ENCODE measurements at regions not wholly inside any gene's neighbourhood (a gene's known extent, or its start where the extent isn't known, plus 50 kb on each side); places are given as distances from the start of the nearest gene placed in this dataset.

DNA sequence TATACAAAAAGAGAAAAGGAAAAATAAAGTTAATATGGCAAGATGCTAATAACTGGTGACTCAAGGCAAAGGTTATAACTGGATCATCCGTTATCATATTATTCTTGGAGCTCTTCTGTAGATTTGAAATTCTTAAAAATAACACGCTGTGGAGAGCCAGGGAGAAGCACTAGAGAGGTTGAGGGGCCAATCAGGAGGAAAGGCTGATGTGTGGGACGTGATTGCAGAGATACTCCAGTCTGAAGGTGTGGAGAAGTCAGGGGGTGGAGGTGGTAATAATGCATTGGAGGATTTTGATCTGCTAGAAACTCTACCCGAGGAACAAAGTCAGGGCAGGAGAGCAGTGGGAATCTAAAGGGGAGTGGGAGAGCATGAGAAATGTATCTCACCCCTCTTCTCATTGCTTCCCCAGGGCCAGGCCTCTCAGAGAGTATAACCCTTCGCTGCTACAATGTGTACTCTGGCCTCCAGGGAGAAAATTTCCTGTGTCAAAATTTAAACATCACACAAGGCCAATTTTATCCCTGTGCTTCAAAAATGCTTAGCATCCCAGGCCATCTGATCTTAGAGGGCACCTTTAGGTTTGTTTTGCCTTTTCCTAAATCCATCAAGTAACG is 211.5 kb upstream of the SEMA6D start:
- CTCF ChIA-PET = interaction anchor here (1.2 kb wide), 1 partner anchor 34 kb away, joined by 3 read pairs; no protein-coding TSS in a partner anchor
- ATAC-seq (no peak), DNase-seq (ENCODE audit: low spot score) (no peak)
- no peaks in the 10 kb centered on the region for H3K27me3 Mint-ChIP-seq (ENCODE audit: low read depth)
- H3K9me3 Mint-ChIP-seq = peaks cover 12% of the 10 kb centered on the region
- no peak overlapping the region for H3K4me3 Mint-ChIP-seq
- no peaks in the 10 kb centered on the region for H3K4me1 Mint-ChIP-seq
- POLR2A ChIA-PET = no interaction called here
- TF ChIP-seq TEAD4 (CRISPR knock-in tag; IDR thresholded peaks at IDR 0.05) = no peak
- TF ChIP-seq KAT7 (CRISPR knock-in tag; IDR thresholded peaks at IDR 0.05; ENCODE audit: borderline replicate concordance) = no peak
- TF ChIP-seq GABPB1 (CRISPR knock-in tag; IDR thresholded peaks at IDR 0.05) = no peak
- TF ChIP-seq, protein P1, sequence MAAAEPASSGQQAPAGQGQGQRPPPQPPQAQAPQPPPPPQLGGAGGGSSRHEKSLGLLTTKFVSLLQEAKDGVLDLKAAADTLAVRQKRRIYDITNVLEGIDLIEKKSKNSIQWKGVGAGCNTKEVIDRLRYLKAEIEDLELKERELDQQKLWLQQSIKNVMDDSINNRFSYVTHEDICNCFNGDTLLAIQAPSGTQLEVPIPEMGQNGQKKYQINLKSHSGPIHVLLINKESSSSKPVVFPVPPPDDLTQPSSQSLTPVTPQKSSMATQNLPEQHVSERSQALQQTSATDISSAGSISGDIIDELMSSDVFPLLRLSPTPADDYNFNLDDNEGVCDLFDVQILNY (CRISPR knock-in tag; IDR thresholded peaks at IDR 0.05) = no peak
- TF ChIP-seq CREB1 (CRISPR knock-in tag; IDR thresholded peaks at IDR 0.05) = no peak
- TF ChIP-seq ZNF416 (CRISPR knock-in tag; IDR thresholded peaks at IDR 0.05) = no peak
- H3K27ac Mint-ChIP-seq = no peak overlapping the region
- H3K36me3 Mint-ChIP-seq = peaks cover 4% of the 10 kb centered on the region; the same call in 1 of the 2 replicates

DNA sequence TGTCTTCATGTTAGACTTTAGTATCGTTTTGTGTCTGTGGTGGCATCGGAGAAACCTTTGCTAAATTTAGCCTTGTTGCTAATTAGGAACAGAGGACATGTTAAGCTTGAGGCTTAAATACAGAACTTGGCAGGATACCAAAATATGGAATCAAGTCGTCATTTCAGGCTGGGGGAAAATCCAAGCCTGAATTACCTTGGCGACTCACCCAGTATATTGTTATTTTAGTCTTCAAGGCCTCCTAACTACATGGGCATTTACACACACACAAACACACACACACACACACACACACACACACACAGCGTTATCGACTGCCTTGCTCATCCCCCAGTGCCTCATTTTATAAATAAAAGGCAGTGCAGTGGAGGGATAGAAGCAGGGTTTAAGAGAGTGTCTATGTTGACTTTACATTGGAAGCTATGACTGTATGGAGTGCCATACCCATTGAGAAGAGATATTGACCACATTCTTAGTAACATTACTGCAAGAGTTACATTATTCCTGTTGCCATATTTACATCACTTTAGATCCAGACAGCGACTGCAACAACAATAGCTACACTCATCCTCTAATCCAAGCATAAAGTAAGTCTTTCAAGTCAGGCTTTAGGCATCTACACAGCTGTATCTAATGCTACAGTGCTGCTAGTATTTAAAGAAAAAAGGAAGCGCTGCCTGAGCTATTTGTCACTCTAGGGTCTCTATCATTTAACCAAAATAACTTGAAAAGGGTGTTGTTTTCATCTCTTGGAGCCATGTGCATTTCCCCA is 210.8 kb upstream of the SEMA6D start:
- Mint-ChIP-seq H3K36me3 (peaks cover 4% of the 10 kb centered on the region; the same call in 1 of the 2 replicates), H3K27me3 (ENCODE audit: low read depth) (no peaks in the 10 kb centered on the region), H3K4me3 (no peak overlapping the region), H3K27ac (no peak overlapping the region), H3K4me1 (no peaks in the 10 kb centered on the region), H3K9me3 (peaks cover 16% of the 10 kb centered on the region)
- CTCF ChIA-PET = interaction anchor here (1.2 kb wide), 1 partner anchor 35 kb away, joined by 3 read pairs; no protein-coding TSS in a partner anchor
- TF ChIP-seq, protein P2, sequence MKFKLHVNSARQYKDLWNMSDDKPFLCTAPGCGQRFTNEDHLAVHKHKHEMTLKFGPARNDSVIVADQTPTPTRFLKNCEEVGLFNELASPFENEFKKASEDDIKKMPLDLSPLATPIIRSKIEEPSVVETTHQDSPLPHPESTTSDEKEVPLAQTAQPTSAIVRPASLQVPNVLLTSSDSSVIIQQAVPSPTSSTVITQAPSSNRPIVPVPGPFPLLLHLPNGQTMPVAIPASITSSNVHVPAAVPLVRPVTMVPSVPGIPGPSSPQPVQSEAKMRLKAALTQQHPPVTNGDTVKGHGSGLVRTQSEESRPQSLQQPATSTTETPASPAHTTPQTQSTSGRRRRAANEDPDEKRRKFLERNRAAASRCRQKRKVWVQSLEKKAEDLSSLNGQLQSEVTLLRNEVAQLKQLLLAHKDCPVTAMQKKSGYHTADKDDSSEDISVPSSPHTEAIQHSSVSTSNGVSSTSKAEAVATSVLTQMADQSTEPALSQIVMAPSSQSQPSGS (CRISPR knock-in tag; IDR thresholded peaks at IDR 0.05; ENCODE audit: borderline replicate concordance, low read depth) = no peak
- TF ChIP-seq, protein P3, sequence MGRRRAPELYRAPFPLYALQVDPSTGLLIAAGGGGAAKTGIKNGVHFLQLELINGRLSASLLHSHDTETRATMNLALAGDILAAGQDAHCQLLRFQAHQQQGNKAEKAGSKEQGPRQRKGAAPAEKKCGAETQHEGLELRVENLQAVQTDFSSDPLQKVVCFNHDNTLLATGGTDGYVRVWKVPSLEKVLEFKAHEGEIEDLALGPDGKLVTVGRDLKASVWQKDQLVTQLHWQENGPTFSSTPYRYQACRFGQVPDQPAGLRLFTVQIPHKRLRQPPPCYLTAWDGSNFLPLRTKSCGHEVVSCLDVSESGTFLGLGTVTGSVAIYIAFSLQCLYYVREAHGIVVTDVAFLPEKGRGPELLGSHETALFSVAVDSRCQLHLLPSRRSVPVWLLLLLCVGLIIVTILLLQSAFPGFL (CRISPR knock-in tag; IDR thresholded peaks at IDR 0.05; ENCODE audit: borderline replicate concordance) = no peak
- no peak for TF ChIP-seq HMGA2 (CRISPR knock-in tag; IDR thresholded peaks at IDR 0.05)
- TF ChIP-seq FOXJ3 (CRISPR knock-in tag; IDR thresholded peaks at IDR 0.05; ENCODE audit: borderline replicate concordance) = no peak
- no peak for TF ChIP-seq ZNF263 (CRISPR knock-in tag; IDR thresholded peaks at IDR 0.05; ENCODE audit: low read depth)
- TF ChIP-seq, protein P4, sequence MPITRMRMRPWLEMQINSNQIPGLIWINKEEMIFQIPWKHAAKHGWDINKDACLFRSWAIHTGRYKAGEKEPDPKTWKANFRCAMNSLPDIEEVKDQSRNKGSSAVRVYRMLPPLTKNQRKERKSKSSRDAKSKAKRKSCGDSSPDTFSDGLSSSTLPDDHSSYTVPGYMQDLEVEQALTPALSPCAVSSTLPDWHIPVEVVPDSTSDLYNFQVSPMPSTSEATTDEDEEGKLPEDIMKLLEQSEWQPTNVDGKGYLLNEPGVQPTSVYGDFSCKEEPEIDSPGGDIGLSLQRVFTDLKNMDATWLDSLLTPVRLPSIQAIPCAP (CRISPR knock-in tag; IDR thresholded peaks at IDR 0.05) = no peak
- no peak for TF ChIP-seq TEAD1 (CRISPR knock-in tag; IDR thresholded peaks at IDR 0.05)
- TF ChIP-seq EMX1 (CRISPR knock-in tag; IDR thresholded peaks at IDR 0.05) = no peak
- TF ChIP-seq PRRX2 (CRISPR knock-in tag; IDR thresholded peaks at IDR 0.05) = no peak
- TF ChIP-seq, protein P5, sequence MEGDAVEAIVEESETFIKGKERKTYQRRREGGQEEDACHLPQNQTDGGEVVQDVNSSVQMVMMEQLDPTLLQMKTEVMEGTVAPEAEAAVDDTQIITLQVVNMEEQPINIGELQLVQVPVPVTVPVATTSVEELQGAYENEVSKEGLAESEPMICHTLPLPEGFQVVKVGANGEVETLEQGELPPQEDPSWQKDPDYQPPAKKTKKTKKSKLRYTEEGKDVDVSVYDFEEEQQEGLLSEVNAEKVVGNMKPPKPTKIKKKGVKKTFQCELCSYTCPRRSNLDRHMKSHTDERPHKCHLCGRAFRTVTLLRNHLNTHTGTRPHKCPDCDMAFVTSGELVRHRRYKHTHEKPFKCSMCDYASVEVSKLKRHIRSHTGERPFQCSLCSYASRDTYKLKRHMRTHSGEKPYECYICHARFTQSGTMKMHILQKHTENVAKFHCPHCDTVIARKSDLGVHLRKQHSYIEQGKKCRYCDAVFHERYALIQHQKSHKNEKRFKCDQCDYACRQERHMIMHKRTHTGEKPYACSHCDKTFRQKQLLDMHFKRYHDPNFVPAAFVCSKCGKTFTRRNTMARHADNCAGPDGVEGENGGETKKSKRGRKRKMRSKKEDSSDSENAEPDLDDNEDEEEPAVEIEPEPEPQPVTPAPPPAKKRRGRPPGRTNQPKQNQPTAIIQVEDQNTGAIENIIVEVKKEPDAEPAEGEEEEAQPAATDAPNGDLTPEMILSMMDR (IDR thresholded peaks at IDR 0.05) = no peak
- no peak for TF ChIP-seq FOXP1 (CRISPR knock-in tag; IDR thresholded peaks at IDR 0.05; ENCODE audit: borderline replicate concordance)
- TF ChIP-seq NFE2L1 (CRISPR knock-in tag; IDR thresholded peaks at IDR 0.05) = no peak
- no peak for TF ChIP-seq KAT7 (CRISPR knock-in tag; IDR thresholded peaks at IDR 0.05; ENCODE audit: borderline replicate concordance)
- no peak for TF ChIP-seq IRF2 (CRISPR knock-in tag; IDR thresholded peaks at IDR 0.05; ENCODE audit: borderline replicate concordance, low read depth)
- POLR2A ChIA-PET = no interaction called here
- ATAC-seq = no peak
- no peak for DNase-seq (ENCODE audit: low spot score)

All from WTC11 (cell line).